ENCODE measurements at regions not wholly inside any gene's neighbourhood (a gene's known extent, or its start where the extent isn't known, plus 50 kb on each side); places are given as distances from the start of the nearest gene placed in this dataset.
A peak's percentile ranks its signal among the peaks of the same experiment; 100 is the strongest.

GRCh38 chr18:65239787-65240186 lies 511.0 kb upstream of the CDH7 start:
- TF ChIP-seq, protein P1, sequence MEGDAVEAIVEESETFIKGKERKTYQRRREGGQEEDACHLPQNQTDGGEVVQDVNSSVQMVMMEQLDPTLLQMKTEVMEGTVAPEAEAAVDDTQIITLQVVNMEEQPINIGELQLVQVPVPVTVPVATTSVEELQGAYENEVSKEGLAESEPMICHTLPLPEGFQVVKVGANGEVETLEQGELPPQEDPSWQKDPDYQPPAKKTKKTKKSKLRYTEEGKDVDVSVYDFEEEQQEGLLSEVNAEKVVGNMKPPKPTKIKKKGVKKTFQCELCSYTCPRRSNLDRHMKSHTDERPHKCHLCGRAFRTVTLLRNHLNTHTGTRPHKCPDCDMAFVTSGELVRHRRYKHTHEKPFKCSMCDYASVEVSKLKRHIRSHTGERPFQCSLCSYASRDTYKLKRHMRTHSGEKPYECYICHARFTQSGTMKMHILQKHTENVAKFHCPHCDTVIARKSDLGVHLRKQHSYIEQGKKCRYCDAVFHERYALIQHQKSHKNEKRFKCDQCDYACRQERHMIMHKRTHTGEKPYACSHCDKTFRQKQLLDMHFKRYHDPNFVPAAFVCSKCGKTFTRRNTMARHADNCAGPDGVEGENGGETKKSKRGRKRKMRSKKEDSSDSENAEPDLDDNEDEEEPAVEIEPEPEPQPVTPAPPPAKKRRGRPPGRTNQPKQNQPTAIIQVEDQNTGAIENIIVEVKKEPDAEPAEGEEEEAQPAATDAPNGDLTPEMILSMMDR (IDR thresholded peaks at IDR 0.05; ENCODE audit: unreplicated experiment): no peak
- H3K4me3 Mint-ChIP-seq (ENCODE audit: unreplicated experiment): no peak overlapping the region
- H3K27me3 Mint-ChIP-seq (ENCODE audit: unreplicated experiment): peaks cover 2% of the 10 kb centered on the region
- H3K36me3 Mint-ChIP-seq (ENCODE audit: low read depth, unreplicated experiment): no peaks in the 10 kb centered on the region
- H3K9me3 Mint-ChIP-seq (ENCODE audit: unreplicated experiment): no peaks in the 10 kb centered on the region
- no peak overlapping the region for H3K27ac Mint-ChIP-seq (ENCODE audit: unreplicated experiment)
- no peak for DNase-seq (ENCODE audit: low spot score)
- H3K4me1 Mint-ChIP-seq (ENCODE audit: unreplicated experiment): peaks cover 17% of the 10 kb centered on the region

- TF ChIP-seq, protein P1 (IDR thresholded peaks at IDR 0.05; ENCODE audit: unreplicated experiment): no peak
- peak; percentile 8 for DNase-seq (ENCODE audit: low spot score)
- Mint-ChIP-seq H3K4me1 (ENCODE audit: unreplicated experiment) (peaks cover 17% of the 10 kb centered on the region), H3K27ac (ENCODE audit: unreplicated experiment) (peak overlapping the region; percentile 34), H3K9me3 (ENCODE audit: unreplicated experiment) (no peaks in the 10 kb centered on the region), H3K27me3 (ENCODE audit: unreplicated experiment) (no peaks in the 10 kb centered on the region), H3K4me3 (ENCODE audit: unreplicated experiment) (no peak overlapping the region), H3K36me3 (ENCODE audit: low read depth, unreplicated experiment) (no peaks in the 10 kb centered on the region)
These were observed 514.7 kb upstream of the CDH7 start for GRCh38 chr18:65235966-65236624.

GRCh38 chr18:65230311-65230710 lies 520.5 kb upstream of the CDH7 start:
- Mint-ChIP-seq H3K27ac (ENCODE audit: unreplicated experiment) (no peak overlapping the region), H3K9me3 (ENCODE audit: unreplicated experiment) (no peaks in the 10 kb centered on the region), H3K4me1 (ENCODE audit: unreplicated experiment) (peaks cover 27% of the 10 kb centered on the region), H3K27me3 (ENCODE audit: unreplicated experiment) (no peaks in the 10 kb centered on the region), H3K36me3 (ENCODE audit: low read depth, unreplicated experiment) (peaks cover 6% of the 10 kb centered on the region), H3K4me3 (ENCODE audit: unreplicated experiment) (no peak overlapping the region)
- no peak for DNase-seq (ENCODE audit: low spot score)
- TF ChIP-seq, protein P1 (IDR thresholded peaks at IDR 0.05; ENCODE audit: unreplicated experiment): no peak

DNA sequence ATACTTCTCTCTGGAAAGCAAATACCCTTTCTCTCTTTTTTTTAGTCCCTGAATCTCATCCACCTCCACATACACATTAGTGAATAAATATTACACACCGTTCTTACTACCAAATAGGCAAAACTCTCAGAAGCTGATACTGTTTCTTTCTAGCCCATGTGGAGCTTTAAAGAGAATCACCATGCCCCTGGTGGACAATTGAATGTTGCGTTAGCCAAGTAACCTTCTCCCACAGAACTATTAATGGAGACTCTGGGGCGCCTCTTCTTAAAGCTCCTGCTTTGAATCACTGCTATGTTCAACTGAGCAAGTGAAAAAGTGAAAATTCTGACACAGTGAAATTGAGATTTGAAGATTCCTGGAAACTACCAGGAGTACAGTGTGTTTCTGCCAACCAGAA lies 522.8 kb upstream of the CDH7 start:
- Mint-ChIP-seq H3K36me3 (ENCODE audit: low read depth, unreplicated experiment) (peaks cover 6% of the 10 kb centered on the region), H3K9me3 (ENCODE audit: unreplicated experiment) (no peaks in the 10 kb centered on the region), H3K27me3 (ENCODE audit: unreplicated experiment) (no peaks in the 10 kb centered on the region), H3K27ac (ENCODE audit: unreplicated experiment) (peak overlapping the region; percentile 87), H3K4me3 (ENCODE audit: unreplicated experiment) (no peak overlapping the region), H3K4me1 (ENCODE audit: unreplicated experiment) (peaks cover 25% of the 10 kb centered on the region)
- no peak for DNase-seq (ENCODE audit: low spot score)
- TF ChIP-seq, protein P1 (IDR thresholded peaks at IDR 0.05; ENCODE audit: unreplicated experiment): no peak

GRCh38 chr18:65221736-65222135 lies 529.1 kb upstream of the CDH7 start:
- H3K4me1 Mint-ChIP-seq (ENCODE audit: unreplicated experiment): peaks cover 9% of the 10 kb centered on the region
- H3K27ac Mint-ChIP-seq (ENCODE audit: unreplicated experiment): no peak overlapping the region
- no peak overlapping the region for H3K4me3 Mint-ChIP-seq (ENCODE audit: unreplicated experiment)
- TF ChIP-seq, protein P1 (IDR thresholded peaks at IDR 0.05; ENCODE audit: unreplicated experiment): no peak
- H3K36me3 Mint-ChIP-seq (ENCODE audit: low read depth, unreplicated experiment): peaks cover 6% of the 10 kb centered on the region
- H3K27me3 Mint-ChIP-seq (ENCODE audit: unreplicated experiment): no peaks in the 10 kb centered on the region
- H3K9me3 Mint-ChIP-seq (ENCODE audit: unreplicated experiment): no peaks in the 10 kb centered on the region
- DNase-seq (ENCODE audit: low spot score): no peak

Data from endothelial cell (in vitro differentiated cells).